ENCODE measurements at regions not wholly inside any gene's neighbourhood (a gene's known extent, or its start where the extent isn't known, plus 50 kb on each side); places are given as distances from the start of the nearest gene placed in this dataset.

GRCh38 chr3:76644305-76644675 is 395.6 kb upstream of the ROBO2 start:
- FAIRE-seq = no peak

GRCh38 chr3:76645724-76646123 is 394.2 kb upstream of the ROBO2 start:
- no peak for FAIRE-seq

GRCh38 chr3:76646921-76647562 is 392.9 kb upstream of the ROBO2 start:
- FAIRE-seq = no peak

- FAIRE-seq = no peak
Measured at GRCh38 chr3:76651784-76652183, 388.1 kb upstream of the ROBO2 start.

GRCh38 chr3:76652524-76652923 is 387.4 kb upstream of the ROBO2 start:
- FAIRE-seq = no peak

GRCh38 chr3:76653640-76654251 is 386.2 kb upstream of the ROBO2 start:
- no peak for FAIRE-seq

GRCh38 chr3:76656531-76657070 is 383.3 kb upstream of the ROBO2 start:
- no peak for FAIRE-seq

GRCh38 chr3:76657909-76658308 is 382.0 kb upstream of the ROBO2 start:
- FAIRE-seq = no peak

- FAIRE-seq = no peak
Measured at GRCh38 chr3:76661527-76662250, 378.2 kb upstream of the ROBO2 start.

- FAIRE-seq = no peak
Measured at GRCh38 chr3:76664816-76665215, 375.1 kb upstream of the ROBO2 start.

GRCh38 chr3:76668653-76669052 is 371.2 kb upstream of the ROBO2 start:
- FAIRE-seq = no peak

- FAIRE-seq = no peak
Measured at GRCh38 chr3:76669322-76669721, 370.6 kb upstream of the ROBO2 start.

- FAIRE-seq = no peak
Measured at GRCh38 chr3:76673171-76673570, 366.7 kb upstream of the ROBO2 start.

- peak; percentile 39 for FAIRE-seq
Measured at GRCh38 chr3:76679541-76679940, 360.4 kb upstream of the ROBO2 start.

- FAIRE-seq = no peak
Measured at GRCh38 chr3:76683256-76683655, 356.6 kb upstream of the ROBO2 start.

- no peak for FAIRE-seq
Measured at GRCh38 chr3:76684946-76685345, 355.0 kb upstream of the ROBO2 start.

- no peak for FAIRE-seq
Measured at GRCh38 chr3:76685858-76686257, 354.0 kb upstream of the ROBO2 start.

GRCh38 chr3:76687019-76687418 is 352.9 kb upstream of the ROBO2 start:
- no peak for FAIRE-seq

GRCh38 chr3:76694063-76694462 is 345.8 kb upstream of the ROBO2 start:
- FAIRE-seq = no peak

- no peak for FAIRE-seq
Measured at GRCh38 chr3:76698136-76698706, 341.7 kb upstream of the ROBO2 start.

- FAIRE-seq = no peak
Measured at GRCh38 chr3:76699846-76700245, 340.1 kb upstream of the ROBO2 start.

- FAIRE-seq = no peak
Measured at GRCh38 chr3:76700323-76700722, 339.6 kb upstream of the ROBO2 start.

GRCh38 chr3:76702676-76703075 is 337.2 kb upstream of the ROBO2 start:
- no peak for FAIRE-seq

GRCh38 chr3:76715426-76715825 is 324.5 kb upstream of the ROBO2 start:
- no peak for FAIRE-seq

All from endometrium (tissue), 2 donors.